Skin epidermis (tissue), 12 donors: ENCODE measurements at regions not wholly inside any gene's neighbourhood (a gene's known extent, or its start where the extent isn't known, plus 50 kb on each side); places are given as distances from the start of the nearest gene placed in this dataset.

ENCODE experiments used
- H3K27ac ChIP-seq, 21 experiments: fragments of 200-600 bp; sonication (generic) in 11 of 21; one replicate each; pipeline ENCODE4 v1.5.0; 2020; ENCODE audit warnings: mild to moderate bottlenecking in 3 of 21, inconsistent platforms in 2 of 21, moderate library complexity in 2 of 21
- H3K4me3 ChIP-seq, 7 experiments: fragments of 200-600 bp; sonication (generic) in 2 of 7; one replicate each; pipeline ENCODE4 v1.5.0; 2020; ENCODE audit warnings: inconsistent platforms in 2 of 7, mild to moderate bottlenecking in 2 of 7, moderate library complexity in 1 of 7

DNA sequence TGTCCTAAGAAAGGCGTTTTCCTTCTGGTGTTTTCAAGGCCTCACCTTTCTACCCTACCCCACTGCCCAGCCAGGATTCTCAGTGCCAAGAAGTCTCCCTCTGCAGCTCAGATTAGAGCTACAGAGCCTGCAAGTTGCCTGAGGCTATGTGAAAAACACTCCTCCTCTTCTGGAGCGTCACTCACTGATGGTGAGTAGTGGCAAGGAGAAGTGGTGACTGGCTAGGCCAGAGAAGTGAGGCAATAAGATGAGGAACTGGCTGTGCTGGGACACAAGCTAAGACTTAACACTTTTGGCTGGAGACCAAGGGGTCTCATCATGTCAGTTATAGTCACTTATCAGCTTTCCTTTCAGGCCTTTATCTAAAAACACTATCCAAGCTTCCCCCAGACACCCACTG lies 86.7 kb upstream of the PRKAR2B start:
- peak overlapping the region in 1 of 21 experiments; percentile 51 for H3K27ac ChIP-seq

DNA sequence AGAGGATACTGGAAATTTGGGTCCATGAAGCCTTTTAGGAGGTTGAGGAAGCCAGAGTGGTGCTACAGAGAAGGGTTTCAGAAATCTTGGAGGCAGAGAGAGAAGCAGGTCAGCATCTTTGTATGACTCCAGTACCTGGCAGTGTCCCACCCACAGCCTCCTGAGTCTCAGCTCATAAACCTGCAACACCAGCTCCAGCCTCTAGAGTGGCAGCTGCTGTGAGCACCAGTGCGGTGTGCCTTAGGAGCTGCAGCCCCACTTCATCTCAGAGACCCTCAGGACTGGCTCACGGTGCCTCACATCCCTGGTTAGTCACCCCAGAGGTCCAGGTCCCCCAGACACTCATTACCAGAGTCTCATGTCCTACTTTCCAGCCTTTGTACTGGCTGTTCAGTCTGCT lies 84.8 kb upstream of the PRKAR2B start:
- no peak overlapping the region for H3K27ac ChIP-seq

More for the DNA sequence above, 86.7 kb upstream of the PRKAR2B start:
- no peak overlapping the region for H3K4me3 ChIP-seq

DNA sequence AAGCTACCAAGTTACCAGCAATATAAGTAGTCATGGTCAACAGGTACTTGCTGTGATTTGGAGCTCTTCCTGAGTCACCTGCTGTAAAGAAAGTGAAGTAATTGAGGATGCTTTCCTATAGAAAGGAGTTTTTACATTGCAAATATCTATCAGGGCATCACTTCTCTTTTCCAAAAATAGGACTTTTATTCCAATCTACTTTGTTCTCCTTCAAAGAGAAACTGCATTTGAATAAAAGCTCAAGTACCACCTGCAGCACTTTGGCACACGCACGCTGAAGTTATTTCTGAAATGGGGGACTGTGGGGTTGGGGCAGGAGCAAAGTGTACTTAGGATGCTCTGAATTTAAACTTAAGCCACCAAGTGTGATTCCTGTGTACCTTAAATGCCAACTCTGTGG lies 81.8 kb upstream of the PRKAR2B start:
- Histone ChIP-seq H3K4me3 (no peak overlapping the region), H3K27ac (no peak overlapping the region)

More for the DNA sequence above, 84.8 kb upstream of the PRKAR2B start:
- no peak overlapping the region for H3K4me3 ChIP-seq

DNA sequence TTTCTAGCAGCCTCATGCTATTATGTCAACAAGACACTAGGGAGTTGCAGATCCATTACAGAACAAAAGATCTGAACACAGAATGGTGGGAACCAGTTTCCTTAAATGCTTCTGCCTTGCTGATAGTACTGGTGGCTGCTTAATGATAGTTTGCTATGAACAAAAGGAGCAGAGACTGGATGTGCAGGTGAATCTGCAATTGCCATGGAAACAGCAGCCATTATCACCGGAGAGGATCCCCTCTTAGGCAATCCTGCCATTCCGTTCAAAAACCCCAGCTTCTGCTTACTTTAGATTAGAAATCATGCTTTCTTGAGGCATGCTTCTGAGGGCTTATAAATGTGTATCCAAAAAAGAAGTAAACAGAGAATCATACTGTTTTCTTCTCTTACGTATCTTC lies 80.0 kb upstream of the PRKAR2B start:
- no peak overlapping the region for H3K27ac ChIP-seq

DNA sequence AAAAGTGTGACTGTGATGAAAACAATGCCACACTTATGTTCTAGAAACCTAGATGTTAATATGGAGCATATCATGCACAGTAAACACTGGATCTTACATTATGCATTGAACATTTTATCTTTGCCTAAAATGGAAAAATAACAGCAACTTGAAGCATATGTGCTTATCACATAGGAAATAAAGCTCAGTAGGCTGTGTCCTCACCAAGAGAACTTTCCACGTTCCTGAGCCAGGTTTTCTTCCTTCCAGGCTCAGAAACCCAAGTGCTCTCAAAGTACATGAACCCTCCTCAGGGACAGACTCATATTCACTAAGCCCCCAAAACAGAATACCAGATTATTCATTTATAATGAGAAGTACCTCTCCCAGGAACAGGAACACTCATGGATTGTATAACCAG lies 79.4 kb upstream of the PRKAR2B start:
- Histone ChIP-seq H3K4me3 (no peak overlapping the region), H3K27ac (no peak overlapping the region)

More for the DNA sequence above, 80.0 kb upstream of the PRKAR2B start:
- H3K4me3 ChIP-seq = no peak overlapping the region

DNA sequence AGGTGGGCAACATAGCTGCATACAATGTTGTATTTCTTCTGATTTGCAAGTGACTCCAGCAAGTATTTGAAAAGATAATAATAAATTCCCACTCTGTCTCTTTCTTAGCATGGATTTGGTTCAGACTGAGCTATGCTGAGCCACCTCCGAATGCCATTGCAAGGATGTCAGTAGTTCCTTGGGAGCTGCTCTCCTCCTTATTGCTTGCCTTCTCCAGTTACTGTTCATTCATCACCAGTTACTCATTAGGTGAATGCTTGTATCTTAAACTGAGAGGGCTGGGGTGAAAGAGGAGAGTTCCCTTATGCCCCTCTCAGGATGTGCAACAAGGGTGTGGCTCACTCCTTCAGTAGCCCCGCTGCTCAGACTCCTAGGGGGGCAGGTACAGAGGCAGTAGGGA lies 78.4 kb upstream of the PRKAR2B start:
- H3K4me3 ChIP-seq = no peak overlapping the region
- H3K27ac ChIP-seq = no peak overlapping the region

DNA sequence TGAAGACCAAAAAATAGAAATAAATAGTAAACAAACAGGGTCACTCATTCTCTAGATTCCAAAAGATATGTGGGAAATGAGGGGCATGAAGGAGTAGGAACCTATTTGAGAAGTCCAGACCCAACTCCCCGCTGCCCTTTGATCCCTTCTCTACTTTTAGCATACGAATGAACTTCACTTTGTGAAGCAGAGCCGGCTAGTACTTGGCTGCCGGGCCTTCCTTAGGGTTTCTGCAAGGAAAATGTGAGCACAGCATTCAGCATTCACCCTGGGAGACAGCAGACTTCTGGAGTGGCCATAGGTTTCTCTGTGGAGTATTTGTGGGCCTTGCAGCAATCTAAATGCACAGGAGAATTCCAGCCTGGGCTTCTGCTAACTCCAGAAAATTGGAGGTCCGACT lies 76.3 kb upstream of the PRKAR2B start:
- no peak overlapping the region for H3K4me3 ChIP-seq
- H3K27ac ChIP-seq = no peak overlapping the region

DNA sequence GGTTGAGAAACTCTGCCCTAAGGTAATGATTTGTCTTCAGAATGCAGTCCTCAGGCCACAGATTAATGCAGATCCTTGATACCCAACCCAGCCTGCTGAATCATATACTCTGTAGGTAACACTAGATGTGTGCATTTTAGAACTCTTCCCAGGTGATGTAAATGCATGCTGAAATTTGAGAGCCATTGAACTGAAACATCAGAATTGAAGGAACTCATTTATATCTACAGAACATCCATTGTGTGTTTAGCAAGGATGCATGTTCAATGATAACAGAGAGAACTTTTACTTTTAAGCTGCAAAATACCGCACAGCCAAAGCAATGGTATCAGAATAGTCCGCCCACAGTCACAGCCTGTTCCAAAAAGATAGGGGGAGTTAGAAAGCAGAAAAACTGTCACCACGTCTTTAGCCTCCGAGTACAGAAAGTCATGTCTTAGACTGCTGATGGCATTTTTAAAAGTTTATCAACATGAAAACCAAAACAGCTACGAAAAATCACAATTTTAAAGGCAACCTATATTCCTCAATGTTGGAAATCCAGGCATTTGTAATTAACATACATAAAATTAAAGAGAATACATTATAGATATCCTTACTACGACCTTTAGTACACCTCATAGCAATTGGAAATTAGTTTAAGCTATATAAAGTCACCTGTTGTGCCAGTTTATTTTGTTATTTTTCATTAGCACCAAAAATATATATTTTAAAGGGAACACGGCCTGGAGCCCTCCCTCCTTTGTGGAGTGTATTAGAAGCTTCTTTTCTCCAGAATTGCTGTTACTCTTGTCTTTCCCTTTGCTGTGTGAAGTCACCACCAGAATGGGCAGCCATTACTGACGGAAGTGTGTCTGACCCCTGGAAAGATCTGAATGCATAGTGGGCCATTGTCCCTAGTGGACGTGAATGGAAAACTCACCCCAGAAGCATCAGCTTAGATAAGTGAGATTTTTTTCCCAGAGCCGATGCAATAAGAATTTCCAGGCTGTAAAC lies 65.8 kb upstream of the PRKAR2B start:
- Histone ChIP-seq H3K27ac (no peak overlapping the region), H3K4me3 (no peak overlapping the region)

DNA sequence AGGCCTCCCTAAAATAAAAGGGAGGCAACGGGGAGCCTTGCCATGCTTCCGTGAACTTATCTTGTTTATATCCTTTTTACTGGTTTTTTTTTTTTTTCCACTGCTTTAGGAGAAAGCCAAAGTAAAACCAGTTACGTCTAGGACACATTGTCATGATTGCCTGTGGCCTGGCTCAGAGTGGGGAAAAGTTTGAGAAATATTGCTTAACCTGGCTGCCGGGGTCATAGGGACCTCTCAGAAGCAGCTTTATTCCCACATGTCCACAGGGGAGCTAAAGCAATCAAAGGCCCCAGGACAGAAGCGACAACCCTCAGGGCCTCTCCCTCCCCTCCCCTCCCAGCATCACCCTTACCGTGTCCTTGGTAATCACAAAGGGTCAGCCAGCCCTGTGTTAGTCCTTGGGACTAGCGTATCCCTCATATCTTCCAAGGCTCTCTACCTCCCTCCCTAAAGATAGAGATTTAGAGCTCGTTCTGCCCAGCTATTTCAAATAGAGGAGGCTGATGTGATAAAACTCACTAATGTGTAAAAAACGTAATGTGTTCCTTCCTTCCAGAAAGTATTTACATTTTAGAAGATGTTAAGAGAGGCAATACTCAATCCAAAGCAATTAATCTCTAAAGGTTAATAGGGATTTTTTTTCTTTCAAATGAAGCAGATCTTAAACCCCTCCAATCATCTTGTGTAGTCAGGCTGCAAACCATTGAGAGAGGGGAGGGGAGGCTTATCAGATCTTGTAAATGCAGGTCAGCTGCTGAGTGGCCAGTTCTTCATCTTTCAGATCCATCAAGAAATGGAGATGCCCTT lies 64.8 kb upstream of the PRKAR2B start:
- Histone ChIP-seq H3K4me3 (no peak overlapping the region), H3K27ac (no peak overlapping the region)

DNA sequence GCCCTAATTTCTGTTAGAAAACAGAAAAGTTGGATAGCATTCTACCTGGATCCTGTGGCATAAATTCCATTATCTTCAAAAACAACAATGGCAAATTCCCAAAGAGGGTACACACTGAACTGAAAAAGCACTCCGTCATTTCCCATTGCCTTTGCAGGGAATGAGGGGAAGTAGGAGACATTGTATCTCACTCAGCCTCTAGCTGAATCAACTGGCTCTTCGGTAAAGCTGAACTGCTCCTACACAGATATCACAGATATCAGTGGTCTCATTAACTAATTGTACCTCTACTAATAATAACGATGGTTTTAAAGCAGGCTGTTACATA lies 64.2 kb upstream of the PRKAR2B start:
- H3K27ac ChIP-seq = no peak overlapping the region
- H3K4me3 ChIP-seq = no peak overlapping the region

DNA sequence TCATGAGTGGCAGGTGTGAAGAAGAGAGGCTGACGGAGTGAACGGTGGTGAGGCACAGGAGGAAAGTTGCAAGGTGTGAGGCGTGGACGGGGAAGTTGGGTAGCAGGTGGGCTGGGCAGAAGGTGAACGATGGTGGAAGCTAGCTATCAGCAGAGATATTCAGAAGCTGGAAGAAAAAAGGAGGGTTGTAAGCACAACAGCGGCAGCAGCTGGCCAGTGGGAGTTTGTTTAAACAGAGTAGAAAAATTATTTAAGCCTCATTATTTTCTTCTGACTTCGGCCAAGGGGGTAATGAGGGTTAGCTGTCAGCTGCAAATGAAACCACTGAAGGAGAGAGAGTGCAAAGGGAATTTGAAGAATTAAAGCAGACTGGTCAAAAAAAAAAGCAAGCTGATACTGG lies 62.1 kb upstream of the PRKAR2B start:
- Histone ChIP-seq H3K4me3 (no peak overlapping the region), H3K27ac (no peak overlapping the region)

DNA sequence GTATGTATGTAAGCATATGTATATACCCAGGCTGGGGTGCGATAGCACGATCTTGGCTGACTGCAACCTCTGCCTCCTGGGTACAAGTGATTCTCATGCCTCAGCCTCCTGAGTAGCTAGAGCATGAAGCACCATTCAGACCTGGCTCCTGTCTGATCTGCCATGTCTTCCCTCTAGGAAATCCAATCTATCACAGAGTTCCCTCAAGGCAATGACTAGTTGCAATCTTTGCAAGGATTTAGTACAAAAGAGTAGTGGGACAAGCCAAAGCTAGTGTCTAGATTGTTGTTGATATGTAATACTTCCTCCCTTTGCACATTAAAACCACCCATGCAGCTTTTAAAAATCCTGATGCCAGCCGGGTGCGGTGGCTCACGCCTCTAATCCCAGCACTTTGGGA lies 60.5 kb upstream of the PRKAR2B start:
- Histone ChIP-seq H3K4me3 (no peak overlapping the region), H3K27ac (no peak overlapping the region)

DNA sequence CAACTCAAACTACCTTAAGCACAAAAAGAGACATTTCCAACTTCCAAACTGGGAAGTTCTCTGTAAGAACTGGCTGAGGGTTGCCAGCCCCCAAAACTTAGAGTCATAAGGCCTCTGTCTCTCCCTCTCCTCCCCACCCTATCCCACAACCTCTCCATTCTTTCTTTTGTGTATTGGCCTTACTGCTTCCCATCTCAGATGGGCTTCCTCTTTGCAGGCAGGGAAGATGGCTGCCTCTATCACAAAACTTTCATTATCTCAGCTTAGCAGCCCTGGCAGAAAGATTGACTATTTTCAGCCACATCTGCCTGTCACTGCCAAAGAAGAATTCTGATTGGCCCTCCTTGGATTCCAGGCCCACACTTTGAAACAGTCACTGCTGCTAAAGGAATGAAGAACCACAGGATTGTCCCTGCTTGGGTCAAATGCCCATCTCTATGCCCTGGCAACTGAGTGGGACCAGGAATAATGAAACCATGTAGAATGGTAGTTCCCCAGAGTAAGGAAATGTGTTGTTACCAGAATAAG lies 58.0 kb upstream of the PRKAR2B start:
- no peak overlapping the region for H3K4me3 ChIP-seq
- no peak overlapping the region for H3K27ac ChIP-seq

DNA sequence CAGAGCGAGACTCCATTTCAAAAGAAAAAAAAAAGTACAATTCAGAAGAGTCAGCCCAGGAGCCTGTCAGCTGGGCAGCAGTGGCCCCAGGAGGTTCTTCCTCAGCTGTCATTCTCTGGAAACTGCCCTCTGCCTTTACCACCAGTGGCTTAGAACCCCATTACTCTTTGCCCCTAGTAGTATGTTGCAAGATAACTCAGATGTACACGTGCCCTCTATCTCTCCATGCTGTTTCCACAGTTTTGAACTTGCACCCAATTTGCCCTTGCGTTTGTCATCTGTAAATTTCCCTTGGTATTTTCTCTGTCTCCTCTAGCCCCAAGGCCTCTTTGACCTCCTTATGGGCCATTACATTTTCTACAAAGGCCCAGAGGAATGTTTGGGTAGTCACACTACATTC lies 56.7 kb upstream of the PRKAR2B start:
- no peak overlapping the region for H3K27ac ChIP-seq
- no peak overlapping the region for H3K4me3 ChIP-seq

DNA sequence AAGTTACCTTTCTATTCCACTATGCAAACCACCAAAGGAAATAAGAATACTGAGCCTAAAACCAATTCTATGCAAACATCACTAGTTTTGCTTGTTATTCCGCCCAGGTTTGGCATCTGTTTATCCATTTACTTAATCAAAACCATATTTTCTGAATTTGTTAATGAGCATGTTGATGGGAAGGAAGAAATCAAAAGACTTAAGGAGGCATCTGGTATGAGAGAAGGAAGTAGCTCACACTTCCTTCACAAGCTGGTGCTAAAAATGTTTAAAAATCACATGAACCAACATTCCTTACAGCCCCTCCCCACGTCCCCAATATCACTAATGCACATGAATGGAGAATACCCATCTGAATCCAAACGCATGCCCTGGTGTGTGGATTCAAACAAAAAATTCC lies 52.0 kb upstream of the PRKAR2B start:
- no peak overlapping the region for H3K27ac ChIP-seq
- H3K4me3 ChIP-seq = no peak overlapping the region
